ENCODE measurements at regions not wholly inside any gene's neighbourhood (a gene's known extent, or its start where the extent isn't known, plus 50 kb on each side); places are given as distances from the start of the nearest gene placed in this dataset.

- no peak for DNase-seq
Observed at GRCh38 chr1:221945669-221946068, 203.8 kb upstream of the DUSP10 start.

GRCh38 chr1:221944247-221944870 lies 202.5 kb upstream of the DUSP10 start:
- DNase-seq = no peak

GRCh38 chr1:221940631-221941030 lies 198.7 kb upstream of the DUSP10 start:
- DNase-seq = no peak

GRCh38 chr1:221939607-221940006 lies 197.7 kb upstream of the DUSP10 start:
- DNase-seq = no peak

- no peak for DNase-seq
Observed at GRCh38 chr1:221937155-221937953, 195.5 kb upstream of the DUSP10 start.

- DNase-seq = no peak
Observed at GRCh38 chr1:221933814-221934213, 191.9 kb upstream of the DUSP10 start.

GRCh38 chr1:221926441-221926840 lies 184.6 kb upstream of the DUSP10 start:
- DNase-seq = no peak

- no peak for DNase-seq
Observed at GRCh38 chr1:221925947-221926346, 184.1 kb upstream of the DUSP10 start.

- no peak for DNase-seq
Observed at GRCh38 chr1:221923929-221924598, 182.2 kb upstream of the DUSP10 start.

GRCh38 chr1:221921936-221922335 lies 180.0 kb upstream of the DUSP10 start:
- DNase-seq = no peak

GRCh38 chr1:221919743-221920142 lies 177.9 kb upstream of the DUSP10 start:
- no peak for DNase-seq

GRCh38 chr1:221919341-221919740 lies 177.5 kb upstream of the DUSP10 start:
- DNase-seq = no peak

- DNase-seq = no peak
Observed at GRCh38 chr1:221916176-221916575, 174.3 kb upstream of the DUSP10 start.

GRCh38 chr1:221915764-221916163 lies 173.9 kb upstream of the DUSP10 start:
- no peak for DNase-seq

GRCh38 chr1:221913351-221913892 lies 171.5 kb upstream of the DUSP10 start:
- no peak for DNase-seq

- no peak for DNase-seq
Observed at GRCh38 chr1:221912230-221912629, 170.3 kb upstream of the DUSP10 start.

- no peak for DNase-seq
Observed at GRCh38 chr1:221911714-221912113, 169.8 kb upstream of the DUSP10 start.

GRCh38 chr1:221910222-221910621 lies 168.3 kb upstream of the DUSP10 start:
- DNase-seq = no peak

GRCh38 chr1:221908573-221908972 lies 166.7 kb upstream of the DUSP10 start:
- peak; percentile 21 for DNase-seq

GRCh38 chr1:221907166-221907932 lies 165.5 kb upstream of the DUSP10 start:
- no peak for DNase-seq

GRCh38 chr1:221905802-221906201 lies 163.9 kb upstream of the DUSP10 start:
- no peak for DNase-seq

- DNase-seq = no peak
Observed at GRCh38 chr1:221904319-221904718, 162.4 kb upstream of the DUSP10 start.

- DNase-seq = no peak
Observed at GRCh38 chr1:221903594-221903993, 161.7 kb upstream of the DUSP10 start.
